Renal cortical epithelial cell (primary cell): ENCODE measurements at regions not wholly inside any gene's neighbourhood (a gene's known extent, or its start where the extent isn't known, plus 50 kb on each side); places are given as distances from the start of the nearest gene placed in this dataset.

Experiments
- DNase-seq: peaks from one replicate; pipeline ENCODE4 v3.0.0-alpha.2; 2011; ENCODE audit warnings: low read depth

DNA sequence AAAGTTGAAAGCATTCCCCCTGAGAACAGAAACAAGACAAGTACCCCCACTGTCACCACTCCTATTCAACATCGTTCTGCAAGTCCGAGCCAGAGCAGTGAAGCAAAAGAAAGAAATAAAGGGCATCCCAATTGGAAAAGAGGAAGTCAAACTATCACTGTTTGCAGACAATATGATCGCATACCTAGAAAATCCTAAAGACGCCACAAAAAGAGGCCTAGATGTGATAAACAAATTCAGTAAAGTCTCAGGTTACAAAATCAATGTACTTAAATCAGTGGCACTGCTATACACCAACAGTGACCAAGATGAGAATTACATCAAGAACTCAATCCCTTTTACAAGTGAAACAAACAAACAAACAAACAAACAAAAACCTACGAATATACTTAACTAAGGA lies 87.7 kb upstream of the COCH start:
- DNase-seq, result no peak

DNA sequence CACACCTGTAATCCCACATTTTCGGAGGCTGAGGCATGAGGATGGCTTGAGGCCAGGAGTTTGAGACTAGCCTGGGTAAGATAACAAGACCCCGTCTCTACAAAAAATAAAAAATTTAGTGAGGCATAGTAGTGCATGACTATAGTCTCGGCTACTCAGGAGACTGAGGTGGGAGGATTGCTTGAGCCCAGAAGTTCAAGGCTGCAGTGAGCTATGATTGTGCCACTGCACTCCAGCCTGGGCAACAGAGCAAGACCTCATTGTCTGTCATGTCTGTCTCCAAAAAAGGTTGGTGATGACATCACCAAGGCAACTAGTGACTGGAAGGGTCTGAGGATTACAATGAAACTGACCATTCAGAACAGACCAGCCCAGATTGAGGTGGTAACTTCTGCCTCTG lies 83.5 kb upstream of the COCH start:
- no peak for DNase-seq

DNA sequence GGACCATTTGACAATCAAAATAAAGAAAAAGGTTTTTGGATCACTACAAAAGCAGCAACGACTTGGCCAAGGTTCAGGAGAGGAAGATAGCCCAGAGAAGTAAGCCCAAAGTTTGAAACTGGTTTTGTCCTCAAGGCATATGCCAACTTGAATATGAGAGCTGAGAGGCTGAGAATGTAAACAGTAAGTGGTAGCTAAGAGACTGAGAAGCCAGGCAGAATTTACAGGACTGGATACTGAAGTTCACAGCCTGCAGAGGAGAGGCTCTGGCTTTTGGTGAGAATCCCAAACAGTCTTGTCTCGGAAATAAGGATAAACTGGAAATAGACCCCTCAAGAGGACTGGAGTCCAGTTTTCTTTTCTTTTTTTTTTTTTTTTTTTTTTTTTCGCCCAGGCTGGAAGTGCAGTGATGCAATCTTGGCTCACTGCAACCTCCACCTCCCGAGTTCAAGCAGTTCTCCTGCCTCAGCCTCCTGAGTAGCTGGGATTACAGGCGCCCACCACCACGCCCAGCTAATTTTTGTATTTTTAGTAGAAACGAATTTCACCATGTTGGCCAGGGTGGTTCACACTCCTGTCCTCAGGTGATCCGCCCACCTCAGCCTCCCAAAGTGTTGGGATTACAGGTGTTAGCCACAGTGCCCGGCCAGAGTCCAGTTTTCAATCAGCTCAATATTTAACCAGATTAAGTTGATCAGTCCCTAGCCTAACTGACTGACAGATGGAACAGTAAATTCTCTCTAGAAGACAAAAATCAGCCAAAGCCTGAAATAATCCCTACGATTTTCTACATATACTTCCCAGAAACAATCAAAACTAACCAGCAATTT lies 82.6 kb upstream of the COCH start:
- no peak for DNase-seq

DNA sequence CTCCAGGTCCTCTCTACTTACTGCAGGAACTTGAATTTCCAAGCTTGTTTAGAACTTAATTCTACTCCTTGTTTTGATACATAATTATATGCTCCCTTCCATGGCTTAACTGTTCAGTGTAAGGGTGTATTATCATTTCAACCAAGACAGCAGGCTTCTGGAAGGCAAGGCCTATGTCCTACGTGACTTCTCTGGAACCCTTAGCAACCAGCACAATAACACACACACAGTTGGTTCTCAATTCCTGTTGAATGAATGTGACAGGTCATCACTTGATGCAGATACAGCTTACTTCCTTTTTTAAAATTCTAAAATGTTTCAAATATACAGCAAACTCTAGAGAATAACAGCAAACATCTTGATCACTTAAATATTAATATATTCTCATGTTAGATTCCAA lies 77.7 kb upstream of the COCH start:
- DNase-seq, result no peak

DNA sequence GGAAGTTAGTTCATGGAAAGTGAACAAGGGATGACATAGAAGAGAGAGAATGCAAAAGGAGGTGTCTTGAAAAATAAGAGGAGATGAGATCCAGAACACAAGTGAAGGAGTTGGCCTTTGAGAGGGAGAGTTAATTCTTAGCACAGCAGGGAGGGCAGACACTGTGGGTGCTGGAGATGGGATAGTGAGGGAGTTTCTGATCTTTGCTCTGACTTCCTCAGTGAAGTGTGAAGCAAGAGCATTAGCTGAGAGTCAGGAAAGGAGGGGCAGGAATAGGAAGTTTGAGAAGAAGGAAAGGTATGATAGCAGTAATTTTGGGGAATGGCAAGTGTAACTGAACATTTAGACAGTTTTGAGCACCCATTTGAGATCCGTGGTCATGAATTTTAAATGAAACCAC lies 75.8 kb upstream of the COCH start:
- no peak for DNase-seq

DNA sequence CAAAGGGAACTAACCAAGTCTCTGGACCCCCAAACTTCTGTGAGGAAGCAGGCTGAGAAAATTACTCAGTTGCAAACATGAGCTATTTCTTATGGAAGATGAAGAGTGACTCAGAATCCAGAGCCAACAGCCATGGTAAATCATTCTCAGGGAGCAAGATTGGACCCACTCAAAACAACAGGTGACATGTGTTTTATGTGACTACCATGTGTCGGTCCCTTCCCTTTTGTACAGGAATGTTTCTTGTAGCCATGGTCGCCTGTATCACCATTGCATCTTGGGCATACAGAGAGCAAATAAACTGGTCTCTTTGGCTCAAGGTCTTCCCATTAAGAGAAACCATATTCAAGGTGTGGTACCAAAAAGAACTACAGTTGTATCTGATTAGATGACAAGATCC lies 75.4 kb upstream of the COCH start:
- peak; percentile 19 for DNase-seq

DNA sequence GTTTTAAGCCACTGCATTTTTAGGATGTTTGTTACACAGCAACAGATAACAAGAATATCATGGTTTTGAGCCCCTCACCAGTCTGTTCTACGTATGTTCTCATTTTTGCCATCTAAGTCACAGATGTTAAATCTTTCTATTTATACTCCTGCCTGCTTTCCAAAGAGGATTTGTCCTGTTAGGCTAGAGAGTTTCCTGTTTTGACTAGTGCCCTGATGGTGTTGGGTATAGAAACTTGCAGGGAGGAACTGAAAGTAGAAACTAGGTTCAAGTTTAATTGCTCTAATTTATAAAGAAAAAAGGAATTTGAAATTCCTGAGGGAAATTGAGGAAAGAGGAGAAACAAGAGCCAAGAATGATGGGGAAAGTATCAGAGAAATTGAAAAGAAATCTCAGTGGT lies 74.4 kb upstream of the COCH start:
- DNase-seq, result no peak

DNA sequence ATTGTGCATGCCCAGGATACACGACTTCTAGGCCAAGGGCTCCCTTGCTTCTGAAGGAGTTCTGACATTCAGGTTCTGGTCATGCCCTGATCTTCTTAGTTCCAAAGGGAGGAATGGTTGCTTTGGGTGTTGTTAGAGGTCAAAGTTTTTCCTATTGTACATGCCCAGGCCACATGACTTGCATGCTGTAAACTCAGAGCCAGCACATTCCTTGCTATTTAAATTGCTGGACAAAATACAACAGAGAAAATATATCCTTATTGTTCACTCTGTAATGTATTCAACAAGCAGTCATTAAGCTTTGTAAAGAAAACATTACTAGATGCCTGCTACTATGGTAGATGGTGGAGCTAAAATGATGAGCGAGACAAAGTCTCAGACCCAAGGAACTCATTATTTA lies 71.2 kb upstream of the COCH start:
- DNase-seq, result peak; percentile 68

DNA sequence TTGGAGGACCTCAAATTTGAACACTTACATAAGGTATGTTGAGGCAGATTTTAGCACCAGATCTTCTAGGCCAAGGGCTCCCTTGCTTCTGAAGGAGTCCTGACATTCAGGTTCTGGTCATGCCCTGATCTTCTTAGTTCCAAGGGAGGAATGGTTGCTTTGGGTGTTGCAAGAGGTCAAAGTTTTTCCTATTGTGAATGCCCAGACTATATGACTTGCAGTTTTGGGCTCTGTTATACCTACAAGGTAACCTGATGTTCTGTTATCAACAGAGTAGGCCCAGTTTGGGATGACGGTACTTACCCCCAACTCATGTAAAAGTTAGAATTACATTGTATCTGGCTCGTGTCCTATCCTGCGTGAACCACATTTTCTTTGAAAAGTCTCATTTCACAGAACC lies 69.1 kb upstream of the COCH start:
- no peak for DNase-seq

DNA sequence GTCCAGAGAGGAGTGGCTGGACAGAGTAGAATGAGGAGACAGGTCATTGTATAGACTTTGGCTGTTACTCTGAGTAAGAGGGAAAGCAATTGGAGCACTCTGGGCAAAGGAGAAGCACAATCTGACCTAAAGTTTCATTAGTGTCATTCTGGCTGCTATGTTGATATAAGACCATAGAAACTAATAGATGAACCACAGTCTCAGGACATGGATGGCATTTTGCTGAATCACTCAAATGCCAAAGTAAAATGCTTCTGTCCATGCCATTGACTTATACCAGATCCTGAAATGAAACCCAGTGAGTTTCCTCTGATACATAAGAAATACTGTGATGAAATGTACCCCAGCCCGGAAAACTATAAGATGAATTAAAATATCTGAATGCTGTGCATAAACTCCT lies 65.8 kb upstream of the COCH start:
- DNase-seq, result peak; percentile 85

DNA sequence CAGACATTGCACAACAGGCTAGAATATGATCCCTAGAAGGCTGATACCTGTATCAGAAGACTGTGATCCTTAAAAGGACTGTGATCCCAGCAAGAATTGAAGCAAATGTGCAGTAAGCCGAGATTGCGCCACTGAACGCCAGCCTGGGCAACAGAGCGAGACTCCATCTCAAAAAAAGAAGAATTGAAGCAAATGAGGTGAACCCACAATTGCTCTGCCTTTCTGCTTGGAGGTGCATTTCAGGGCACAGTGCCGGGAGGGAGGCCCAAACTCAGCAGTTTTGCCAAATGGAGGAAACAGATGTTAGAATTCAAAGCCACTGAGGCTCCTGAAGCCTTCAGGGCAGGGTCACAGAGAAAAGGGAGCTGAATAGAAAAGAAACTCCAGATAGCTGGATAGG lies 61.1 kb upstream of the COCH start:
- DNase-seq, result peak; percentile 63

DNA sequence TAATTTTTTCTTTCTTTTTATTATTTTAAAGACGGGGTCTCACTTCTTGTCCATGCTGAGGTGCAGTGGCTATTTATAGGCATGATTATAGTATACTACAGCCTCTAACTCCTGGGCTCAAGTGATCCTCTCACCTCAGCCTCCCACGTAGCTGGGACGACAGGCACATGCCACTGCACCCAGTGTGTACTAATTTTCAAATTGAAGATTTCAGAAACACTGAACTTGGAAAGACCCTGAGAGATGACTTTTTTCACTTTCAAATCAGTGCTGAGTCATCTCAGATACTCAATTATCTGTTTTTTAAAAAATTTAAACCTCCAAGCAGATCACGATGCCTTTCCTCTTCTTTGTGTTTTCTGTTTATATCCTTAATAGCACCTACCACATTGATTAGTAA lies 53.7 kb upstream of the COCH start:
- no peak for DNase-seq

DNA sequence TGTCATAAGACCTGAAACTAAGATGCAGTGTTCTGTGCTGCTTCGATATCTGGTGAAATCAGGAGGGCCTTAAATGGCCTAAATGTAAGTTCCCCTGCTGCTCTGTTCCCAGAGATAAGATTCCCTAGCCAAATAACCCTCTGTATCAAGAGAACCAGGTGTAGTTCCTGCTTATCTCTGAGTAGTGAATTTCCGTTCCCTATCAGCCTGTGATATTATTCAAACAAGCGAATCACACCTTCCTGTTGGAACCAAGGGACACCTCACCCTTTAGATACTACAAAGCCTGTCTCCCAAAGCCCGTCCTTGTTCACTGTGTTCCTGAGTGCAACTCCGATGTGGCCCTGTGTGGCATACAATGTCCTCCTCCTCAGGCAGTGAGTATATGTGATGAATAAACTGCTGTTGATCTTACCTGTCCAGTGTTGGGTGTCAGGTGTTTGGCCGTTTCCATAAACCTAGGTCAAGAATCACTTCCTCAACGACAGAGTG lies 52.2 kb upstream of the COCH start:
- DNase-seq, result no peak
